HepG2 (cell line): ENCODE measurements at regions not wholly inside any gene's neighbourhood (a gene's known extent, or its start where the extent isn't known, plus 50 kb on each side); places are given as distances from the start of the nearest gene placed in this dataset.

ENCODE experiments used
- ATAC-seq: fragments of 200-7000 bp; cut with Tn5 transposase; 3 replicates; pipeline ENCODE4 v1.9.1; 2020; ENCODE audit warnings: mild to moderate bottlenecking, moderate library complexity
- BruUV-seq: library from RNA; stranded (reverse); fragments of 400-500 nt; replicated peaks from 2 replicates; lab custom pipeline; 2021; lab: Mats Ljungman, UMichigan
- CTCF ChIA-PET: fragments of 300-600 bp; formaldehyde crosslinking; extraction: SDS; loops from one replicate; lab custom pipeline; 2021; ENCODE audit warnings: low total read pairs, inconsistent platforms, low intra/inter-chr PET ratio; lab: Yijun Ruan, JAX
- POLR2A ChIA-PET: fragments of 350-600 bp; sonication (Branson Sonifier 250); formaldehyde crosslinking; loops from one replicate; lab custom pipeline; 2020; ENCODE audit warnings: antibody characterized with exemption, inconsistent platforms; lab: Yijun Ruan, JAX
- DNase-seq: peaks from one replicate; pipeline ENCODE4 v3.0.0-alpha.2; 2015; ENCODE audit warnings: low spot score
- FAIRE-seq: peaks from 3 replicates; lab custom pipeline; 2011; peaks lifted over from hg19 to GRCh38; lab: Jason Lieb, UNC
- H2AFZ ChIP-seq: one replicate; pipeline ENCODE4 v1.6.1; 2011; ENCODE audit warnings: low read length, inconsistent platforms
- H3K27ac ChIP-seq: fragments of 300-600 bp; 3 replicates; pipeline ENCODE4 v1.8.0; 2011; ENCODE audit warnings: mixed run types, mild to moderate bottlenecking, mixed read lengths, low read length, inconsistent platforms; ENCODE audit not compliant: insufficient read depth; ENCODE audit errors: extremely low read length
- H3K27me3 ChIP-seq, 2 experiments: fragments of 200-600 bp in 1 of 2; 2 replicates in 1 of 2; 3 replicates in 1 of 2; pipeline versions ENCODE4 v1.6.0 to v1.8.0; 2011; ENCODE audit warnings: low read length in 2 of 2, mild to moderate bottlenecking in 2 of 2, moderate library complexity in 2 of 2, inconsistent platforms in 1 of 2; ENCODE audit not compliant: insufficient read depth in 2 of 2, control insufficient read depth in 1 of 2
- H3K36me3 ChIP-seq, 2 experiments: fragments of 200-600 bp in 1 of 2; replicated peaks in 1 of 2; 2 replicates in 1 of 2; 3 replicates in 1 of 2; pipeline versions ENCODE4 v1.5.1 to v1.8.0; 2011; ENCODE audit warnings: low read length in 2 of 2, inconsistent platforms in 1 of 2; ENCODE audit not compliant: insufficient read depth in 2 of 2, control insufficient read depth in 1 of 2
- H3K4me1 ChIP-seq: 2 replicates; pipeline ENCODE4 v1.5.1; 2012; ENCODE audit warnings: low read length, inconsistent platforms; ENCODE audit not compliant: insufficient read depth
- H3K4me2 ChIP-seq: 2 replicates; pipeline ENCODE4 v1.6.0; 2011; ENCODE audit warnings: low read depth, low read length, inconsistent platforms
- H3K4me3 ChIP-seq, 3 experiments: fragments of 200-600 bp in 1 of 3; sonication (generic), shearing (Covaris generic) in 1 of 3; replicated peaks in 1 of 3; 2 replicates each; pipeline ENCODE4 v1.5.1; 2011 to 2016; ENCODE audit warnings: low read length in 3 of 3, inconsistent platforms in 2 of 3, low read depth in 2 of 3, mild to moderate bottlenecking in 2 of 3, control low read depth in 1 of 3, mixed read lengths in 1 of 3; ENCODE audit not compliant: insufficient read depth in 1 of 3
- H3K79me2 ChIP-seq: one replicate; pipeline ENCODE4 v1.6.1; 2011; ENCODE audit warnings: low read length, inconsistent platforms; ENCODE audit not compliant: insufficient read depth
- H3K9ac ChIP-seq: 2 replicates; pipeline ENCODE4 v1.6.0; 2011; ENCODE audit warnings: mild to moderate bottlenecking, low read depth, low read length, inconsistent platforms; ENCODE audit not compliant: insufficient read depth
- H3K9me3 ChIP-seq: 2 replicates; pipeline ENCODE4 v1.5.1; 2012; ENCODE audit warnings: mild to moderate bottlenecking, low read length
- H4K20me1 ChIP-seq: 2 replicates; pipeline ENCODE4 v1.6.0; 2011; ENCODE audit warnings: inconsistent platforms, mild to moderate bottlenecking, low read length, moderate library complexity; ENCODE audit not compliant: insufficient read depth
- ATF7-NPFF ChIP-seq: sonication (generic); formaldehyde crosslinking; IDR thresholded peaks from 2 replicates; pipeline ENCODE4 v1.8.1; 2023; ENCODE audit warnings: mild to moderate bottlenecking, low read depth, missing genetic modification reagents, moderate library complexity
- CAMTA2 ChIP-seq: sonication (generic); formaldehyde crosslinking; IDR thresholded peaks from 2 replicates; pipeline ENCODE4 v1.4.0; 2020; ENCODE audit warnings: mild to moderate bottlenecking, missing genetic modification reagents, borderline replicate concordance
- CTCF ChIP-seq: sonication (generic); formaldehyde crosslinking; IDR thresholded peaks from 2 replicates; pipeline ENCODE4 v1.5.0; 2020; ENCODE audit warnings: mild to moderate bottlenecking, missing genetic modification reagents, moderate library complexity
- DDIT3 ChIP-seq: sonication (generic); formaldehyde crosslinking; IDR thresholded peaks from 2 replicates; pipeline ENCODE4 v1.4.0; 2020; ENCODE audit warnings: mild to moderate bottlenecking, missing genetic modification reagents
- KAT2B ChIP-seq: fragments of 150-350 bp; IDR thresholded peaks from 2 replicates; pipeline ENCODE4 v1.6.1; 2014; ENCODE audit warnings: low read depth, low read length, borderline replicate concordance
- KDM2A ChIP-seq: sonication (generic); formaldehyde crosslinking; IDR thresholded peaks from 2 replicates; pipeline ENCODE4 v1.4.0; 2020; ENCODE audit warnings: low read depth, missing genetic modification reagents, borderline replicate concordance
- MED8 ChIP-seq: sonication (generic); formaldehyde crosslinking; IDR thresholded peaks from 2 replicates; pipeline ENCODE4 v1.8.1; 2023; ENCODE audit warnings: mild to moderate bottlenecking, missing genetic modification reagents; ENCODE audit not compliant: insufficient replicate concordance
- MEIS1 ChIP-seq: sonication (generic); formaldehyde crosslinking; IDR thresholded peaks from 2 replicates; pipeline ENCODE4 v1.9.0; 2021; ENCODE audit warnings: mild to moderate bottlenecking, missing genetic modification reagents, moderate library complexity, borderline replicate concordance
- POLR2G ChIP-seq: fragments of 200-400 bp; formaldehyde crosslinking; IDR thresholded peaks from 2 replicates; pipeline ENCODE4 v1.6.1; 2018; ENCODE audit warnings: mild to moderate bottlenecking, low read depth, low read length, moderate library complexity
- PTBP1 ChIP-seq: fragments of 200-400 bp; formaldehyde crosslinking; IDR thresholded peaks from 2 replicates; pipeline ENCODE4 v1.6.1; 2018; ENCODE audit warnings: low read length, low read depth; ENCODE audit not compliant: poor library complexity, severe bottlenecking
- SRSF1 ChIP-seq: fragments of 200-400 bp; formaldehyde crosslinking; optimal IDR thresholded peaks from 2 replicates; pipeline ENCODE3; 2017; ENCODE audit warnings: mild to moderate bottlenecking, low read depth, low read length, moderate library complexity
- TFDP2 ChIP-seq: sonication (generic); formaldehyde crosslinking; IDR thresholded peaks from 2 replicates; pipeline ENCODE4 v1.4.0; 2020; ENCODE audit warnings: missing genetic modification reagents
- ZNF326 ChIP-seq: sonication (generic); formaldehyde crosslinking; IDR thresholded peaks from 2 replicates; pipeline ENCODE4 v1.4.0; 2020; ENCODE audit warnings: missing genetic modification reagents, borderline replicate concordance
- ZNF800 ChIP-seq: sonication (generic); formaldehyde crosslinking; IDR thresholded peaks from 2 replicates; pipeline ENCODE4 v1.4.0; 2020; ENCODE audit warnings: missing genetic modification reagents
- whole genome bisulfite sequencing: methylation state at CpG from one replicate; pipeline ENCODE4 v1.1.6; 2017; ENCODE audit warnings: low lambda C conversion rate; 5-methylcytosine and 5-hydroxymethylcytosine counted together
- in situ Hi-C: cut with HindIII; loops from 2 replicates; pipeline ENCODE4 v1.10.0; 2017; ENCODE audit warnings: low pct_unique_long_range_greater_than_20kb; ENCODE audit not compliant: extremely low pct_ligation_motif_present
- intact Hi-C: fragments of 100-400 bp; cut with micrococcal nuclease; formaldehyde crosslinking; loops from one replicate; pipeline ENCODE4 v1.10.0; 2022; ENCODE audit not compliant: unreplicated experiment

GRCh38 chr3:159513444-159513843, 475.2 kb upstream of the IL12A start:
- Histone ChIP-seq H3K27ac (no peak overlapping the region), H4K20me1 (no peaks in the 10 kb centered on the region), H3K9me3 (no peaks in the 10 kb centered on the region), H3K4me3 (no peak overlapping the region), H3K4me2 (no peak overlapping the region), H3K9ac (no peak overlapping the region), H2AFZ (no peak overlapping the region), H3K27me3 (no peaks in the 10 kb centered on the region), H3K4me1 (no peaks in the 10 kb centered on the region), H3K36me3 (no peaks in the 10 kb centered on the region), H3K79me2 (no peaks in the 10 kb centered on the region)
- 22% methylated on average over 6 of the region's 6 CpGs for WGBS
- TF ChIP-seq CTCF (no peak), PTBP1 (no peak), ATF7-NPFF (CRISPR knock-in tag) (no peak), SRSF1 (no peak), CAMTA2 (CRISPR knock-in tag) (no peak), MEIS1 (CRISPR knock-in tag) (no peak), ZNF800 (CRISPR knock-in tag) (no peak), MED8 (CRISPR knock-in tag) (no peak), ZNF326 (no peak), TFDP2 (CRISPR knock-in tag) (no peak), POLR2G (no peak), KDM2A (CRISPR knock-in tag) (no peak), DDIT3 (CRISPR knock-in tag) (no peak), KAT2B (no peak)
- in situ Hi-C loops = no loop called here
- BruUV-seq = no TSS peak
- FAIRE-seq (no peak), ATAC-seq (no peak), DNase-seq (no peak)
- CTCF ChIA-PET = no interaction called here
- intact Hi-C loops = no loop called here
- POLR2A ChIA-PET = no interaction called here
